CD4-positive, alpha-beta T cell treated with Interleukin-17A for 4 hours (primary cell): ENCODE measurements at regions not wholly inside any gene's neighbourhood (a gene's known extent, or its start where the extent isn't known, plus 50 kb on each side); places are given as distances from the start of the nearest gene placed in this dataset.

Source experiments
- DNase-seq: peaks from one replicate; pipeline ENCODE4 v3.0.0-alpha.2; 2020; ENCODE audit warnings: mixed read lengths

DNA sequence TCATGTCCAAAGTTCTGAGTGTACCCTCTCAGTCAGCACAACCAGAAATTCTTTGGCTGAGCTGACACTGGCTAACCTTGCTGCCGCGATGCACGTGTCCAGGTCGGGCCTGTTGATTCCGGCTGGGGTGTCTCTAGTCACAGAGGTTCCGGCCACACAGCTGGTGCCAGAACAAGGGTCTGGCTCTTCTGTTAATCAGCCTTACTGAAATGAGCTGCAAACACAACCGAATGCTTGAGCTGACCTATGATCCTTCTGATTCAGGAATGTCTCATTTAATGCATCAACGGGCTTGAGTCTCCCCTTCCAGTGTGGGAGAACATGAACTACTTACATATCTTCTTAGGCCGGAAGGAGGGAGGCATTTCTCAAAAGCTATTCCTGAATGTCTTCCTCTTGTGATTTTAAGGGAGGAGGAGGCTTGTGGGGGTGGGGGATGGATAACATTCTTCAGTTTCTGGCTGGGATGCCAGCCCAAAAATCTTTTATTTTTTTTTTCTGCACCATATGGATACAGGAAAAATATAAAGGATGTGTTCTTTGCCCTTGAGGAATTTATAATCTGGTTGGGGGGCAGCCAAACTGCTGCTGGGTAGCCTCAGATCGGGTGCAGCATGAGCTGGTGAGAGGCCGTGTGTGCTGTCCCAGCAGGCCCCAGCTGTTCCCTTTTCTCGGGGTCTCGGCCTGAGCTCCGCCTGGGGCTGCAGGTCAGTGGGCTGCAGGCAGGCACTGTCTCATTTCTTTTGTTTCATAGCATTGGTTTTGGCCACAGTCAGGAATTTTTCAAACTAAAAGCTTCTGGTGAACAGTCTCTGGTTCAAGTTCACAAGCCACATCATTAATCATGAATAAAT is 319.1 kb upstream of the TBL1XR1 start:
- no peak for DNase-seq

DNA sequence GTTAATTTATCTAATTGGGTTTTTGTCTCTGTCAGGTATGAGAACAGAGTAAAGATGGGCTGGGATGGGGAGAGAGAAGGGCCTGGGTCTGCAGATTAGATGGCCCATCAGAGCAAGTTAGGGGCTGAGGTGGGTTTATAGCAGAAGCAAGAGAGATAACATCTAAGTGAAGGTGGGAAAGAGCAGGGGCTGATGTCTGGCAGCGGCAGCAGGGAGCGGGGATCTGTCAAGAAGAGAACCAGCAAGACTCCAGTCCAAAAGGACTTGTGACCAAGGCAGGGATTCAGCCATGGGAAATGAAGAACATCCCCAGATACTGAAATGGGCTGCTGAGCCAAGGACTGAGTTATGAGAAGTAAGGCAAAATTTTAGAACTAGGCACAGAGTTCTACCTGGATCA is 320.6 kb upstream of the TBL1XR1 start:
- no peak for DNase-seq

DNA sequence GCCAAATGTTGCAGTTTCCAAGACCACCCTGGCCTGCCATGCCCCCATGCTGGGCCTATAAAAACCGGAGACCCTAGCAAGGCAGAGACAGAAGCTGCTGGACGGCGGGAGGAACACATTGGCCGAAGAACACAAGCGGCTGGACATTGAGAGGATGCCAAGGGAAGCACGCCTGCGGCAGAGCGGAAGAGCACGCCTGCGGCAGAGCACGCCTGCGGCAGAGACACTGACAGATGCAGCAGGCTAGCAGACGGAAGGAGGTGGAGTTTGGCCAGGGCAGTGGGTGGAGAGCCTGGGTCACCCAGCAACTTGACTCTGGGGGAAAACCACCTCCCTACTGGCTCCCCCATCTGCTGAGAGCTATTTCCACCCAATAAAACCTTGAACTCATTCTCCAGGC is 322.3 kb upstream of the TBL1XR1 start:
- no peak for DNase-seq

DNA sequence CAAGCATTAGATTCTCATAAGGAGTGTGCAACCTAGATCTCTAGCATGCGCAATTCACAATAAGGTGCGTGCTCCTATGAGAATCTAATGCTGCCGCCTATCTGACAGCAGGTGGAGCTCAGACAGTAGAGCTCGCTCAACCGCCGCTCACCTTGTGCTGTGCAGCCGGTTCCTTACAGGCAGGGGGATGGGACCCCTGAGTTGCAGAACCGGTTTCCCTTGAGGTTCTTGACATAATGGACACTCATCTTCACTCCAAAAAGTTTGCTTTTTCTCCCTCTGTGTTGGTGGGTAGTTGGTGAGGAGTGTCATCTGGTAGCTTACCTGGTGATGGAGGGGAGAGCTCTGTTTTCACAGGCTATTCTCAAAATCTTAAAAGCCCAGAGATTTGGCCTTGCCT is 324.0 kb upstream of the TBL1XR1 start:
- DNase-seq, result no peak

DNA sequence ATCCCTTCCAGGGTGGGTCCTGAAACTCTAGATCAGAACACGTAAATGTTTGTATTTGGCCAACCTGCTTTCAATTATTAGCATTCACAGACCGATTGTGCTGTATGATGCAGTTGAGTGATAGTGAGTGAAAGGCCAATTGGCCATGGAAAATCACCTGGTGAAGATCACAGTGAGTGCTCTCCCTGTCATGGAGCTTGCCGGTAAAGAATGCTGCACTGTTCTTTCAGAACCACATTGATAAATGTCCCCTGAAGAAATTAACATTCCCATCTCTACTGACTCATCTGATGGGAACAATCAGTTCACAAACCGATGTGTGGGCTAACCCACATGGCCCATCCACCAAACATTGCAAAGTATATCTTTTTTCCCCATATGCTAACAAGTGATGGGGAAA is 324.8 kb upstream of the TBL1XR1 start:
- no peak for DNase-seq

DNA sequence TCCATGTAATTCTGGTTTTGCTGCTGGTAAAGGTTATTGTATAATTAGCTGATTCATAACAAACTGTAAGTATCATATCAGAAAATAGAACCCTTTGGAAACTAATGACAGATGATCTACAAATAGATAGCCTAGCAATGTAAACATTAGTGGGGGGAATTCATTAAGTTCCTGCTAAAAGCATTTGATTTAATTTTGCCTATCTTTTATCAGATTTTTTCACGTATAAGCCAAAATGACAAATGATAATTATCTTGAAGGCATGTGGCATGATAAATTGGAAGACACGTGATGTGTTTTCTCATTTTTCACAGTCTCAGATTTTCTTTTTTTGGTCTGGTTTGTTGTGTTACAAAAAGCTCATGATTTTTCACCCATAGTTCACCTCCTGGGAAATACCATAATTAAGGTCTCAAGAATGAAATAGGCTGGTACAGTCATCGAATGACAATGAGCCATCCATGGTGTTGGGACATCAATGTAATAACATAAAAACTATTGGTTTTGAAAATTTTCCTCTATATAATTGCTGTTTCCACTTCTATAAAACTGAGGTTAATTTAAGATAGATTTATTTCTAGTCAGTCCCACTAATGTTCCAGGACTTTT is 325.9 kb upstream of the TBL1XR1 start:
- DNase-seq, result no peak

DNA sequence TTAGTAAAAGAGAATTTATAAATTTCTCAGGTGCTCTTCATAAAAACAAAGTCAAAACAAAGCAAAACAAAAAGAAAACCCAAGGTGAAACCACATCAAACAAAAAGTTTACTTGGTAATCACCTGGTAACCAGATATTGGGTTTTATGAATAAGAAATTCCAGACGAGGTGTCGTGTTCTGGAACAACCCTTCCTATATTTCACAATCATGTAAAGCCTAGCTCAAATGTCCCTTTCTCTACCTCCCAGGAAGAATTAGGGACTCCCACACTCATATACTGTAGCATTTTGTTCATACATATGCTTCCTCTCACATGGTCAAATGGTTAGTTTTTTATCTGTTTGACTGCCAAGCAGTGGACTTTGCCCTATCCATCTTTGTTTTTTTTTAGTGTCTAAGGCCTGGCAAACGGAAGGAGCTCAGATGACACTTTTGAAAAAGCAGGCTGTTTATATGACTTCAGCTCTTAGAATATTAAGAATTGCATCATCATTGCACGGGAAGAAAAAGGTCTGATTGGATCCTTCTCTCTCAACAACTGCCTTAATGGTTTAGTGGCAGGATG is 326.7 kb upstream of the TBL1XR1 start:
- no peak for DNase-seq

DNA sequence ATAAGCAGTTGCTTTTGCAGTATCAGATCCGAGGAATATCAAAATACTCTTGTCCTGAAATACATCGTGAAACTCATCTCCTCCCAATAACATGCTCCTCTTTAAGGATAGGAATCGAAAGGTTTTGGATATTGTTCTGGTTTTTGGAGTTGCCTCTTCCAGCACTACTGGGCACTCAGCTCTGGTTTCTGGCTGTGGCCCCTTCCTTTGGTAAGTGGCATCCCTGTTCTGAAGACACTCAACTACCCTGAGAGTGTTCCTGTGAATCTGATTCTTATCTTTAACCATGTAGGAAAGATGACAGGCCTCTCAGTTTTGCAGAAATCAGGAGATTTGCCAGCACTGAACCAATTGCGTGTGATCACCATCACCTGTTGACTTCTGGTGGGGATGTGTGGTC is 327.5 kb upstream of the TBL1XR1 start:
- DNase-seq, result no peak

DNA sequence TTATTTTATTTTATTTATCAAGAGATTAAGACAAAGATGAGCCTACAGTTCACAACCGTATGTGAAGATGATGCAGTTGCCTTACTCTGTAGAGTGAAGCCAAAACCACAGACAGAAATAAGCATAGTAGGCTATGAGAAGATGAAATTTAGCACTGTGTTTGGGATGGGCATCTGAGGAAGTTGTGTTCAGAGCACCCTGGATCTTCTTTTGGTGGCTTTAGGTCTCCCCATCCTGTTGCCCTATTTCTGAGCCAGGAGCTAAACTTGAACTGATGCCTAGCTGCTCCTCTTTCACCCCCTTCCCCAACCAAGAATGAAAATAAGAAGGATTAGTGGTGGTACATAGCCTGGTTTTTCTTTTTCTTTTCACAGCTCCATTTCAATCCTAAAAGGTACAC is 328.1 kb upstream of the TBL1XR1 start:
- DNase-seq, result no peak

DNA sequence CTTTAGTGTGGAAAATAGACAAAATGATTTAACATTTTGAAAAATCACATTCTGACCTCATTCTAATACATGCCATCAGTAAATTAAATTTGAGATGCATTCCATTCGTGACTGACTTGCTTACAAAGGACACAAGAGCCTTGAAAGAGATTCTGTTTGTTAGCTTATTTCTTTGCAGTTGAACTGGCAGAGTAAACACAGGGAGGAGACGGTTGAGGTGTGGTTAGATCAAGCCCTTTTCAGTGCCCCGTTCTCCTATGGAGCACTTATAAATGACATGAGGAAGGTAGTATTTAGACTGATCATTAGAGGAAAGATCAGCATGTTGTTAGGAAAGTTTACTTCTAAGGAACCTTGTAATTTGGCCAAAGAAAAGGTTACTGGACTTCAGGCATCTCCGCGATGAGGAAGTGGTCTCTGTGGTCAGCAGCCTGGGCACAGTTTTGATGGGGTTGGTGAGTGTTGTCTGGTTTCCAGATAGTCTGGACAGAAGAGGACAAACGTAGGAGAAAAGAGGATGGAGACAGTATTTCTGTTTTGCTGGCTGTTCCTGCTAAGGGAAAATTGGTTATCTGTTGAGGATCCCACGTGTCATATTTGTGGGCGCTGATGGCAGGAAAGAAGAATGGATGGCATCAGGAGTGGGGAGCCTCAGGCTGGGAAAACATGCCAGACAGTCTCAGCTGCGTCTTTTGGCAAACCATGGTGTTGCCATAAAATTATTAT is 328.9 kb upstream of the TBL1XR1 start:
- DNase-seq, result no peak

DNA sequence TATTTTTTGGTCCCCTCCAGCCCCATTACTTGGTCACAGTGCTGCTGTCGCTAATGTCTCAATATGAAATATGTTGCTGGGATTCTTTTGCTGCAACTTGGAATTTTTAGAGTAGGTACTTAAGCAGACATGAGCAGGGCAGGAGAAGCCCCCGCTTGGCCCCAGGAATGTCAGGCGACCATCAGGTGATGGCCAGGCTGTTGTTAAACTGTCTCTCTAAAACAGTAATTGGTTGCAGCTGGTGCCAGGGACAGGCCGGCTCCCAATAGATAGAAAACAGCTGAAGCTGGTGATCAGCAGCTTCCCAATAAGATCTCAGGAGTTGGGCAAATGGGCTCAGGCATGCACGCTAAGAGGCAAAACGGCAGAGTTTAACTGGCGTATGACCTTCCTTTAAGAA is 329.9 kb upstream of the TBL1XR1 start:
- DNase-seq, result no peak

DNA sequence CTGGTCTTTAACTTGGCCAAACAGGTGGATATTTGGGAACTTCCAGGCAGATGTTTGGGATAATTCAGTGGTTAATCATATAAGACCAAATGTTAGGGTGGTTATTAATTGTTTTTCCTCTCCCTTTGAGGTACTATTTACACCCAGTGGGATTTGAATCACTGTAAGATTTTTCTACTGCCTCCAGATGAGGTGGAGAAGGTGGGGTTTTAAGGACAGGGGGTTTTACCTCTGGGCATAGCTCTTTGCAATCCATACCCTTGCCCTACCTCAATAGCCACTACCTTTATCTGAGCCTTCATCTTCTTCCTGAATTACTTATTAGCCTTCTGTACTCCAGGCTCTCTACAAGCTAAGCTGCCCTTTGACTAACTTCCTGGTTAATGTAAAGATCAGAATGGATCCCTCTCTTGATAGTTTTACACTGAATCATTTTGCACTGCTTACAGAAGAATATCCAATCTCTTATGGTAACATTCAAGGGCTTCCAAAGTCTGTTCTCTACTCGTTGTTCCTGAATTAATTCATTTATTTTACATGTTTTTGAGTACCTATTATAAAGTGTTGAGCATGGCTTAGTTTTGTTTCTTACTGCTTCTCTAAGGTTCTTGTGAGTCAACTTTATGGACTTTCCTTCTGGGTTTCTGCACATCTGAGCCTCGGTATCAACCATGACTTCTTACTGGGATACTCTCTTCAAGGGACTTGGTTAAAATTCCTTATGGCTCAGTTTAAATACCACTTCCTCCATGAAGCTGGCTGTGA is 331.2 kb upstream of the TBL1XR1 start:
- no peak for DNase-seq

DNA sequence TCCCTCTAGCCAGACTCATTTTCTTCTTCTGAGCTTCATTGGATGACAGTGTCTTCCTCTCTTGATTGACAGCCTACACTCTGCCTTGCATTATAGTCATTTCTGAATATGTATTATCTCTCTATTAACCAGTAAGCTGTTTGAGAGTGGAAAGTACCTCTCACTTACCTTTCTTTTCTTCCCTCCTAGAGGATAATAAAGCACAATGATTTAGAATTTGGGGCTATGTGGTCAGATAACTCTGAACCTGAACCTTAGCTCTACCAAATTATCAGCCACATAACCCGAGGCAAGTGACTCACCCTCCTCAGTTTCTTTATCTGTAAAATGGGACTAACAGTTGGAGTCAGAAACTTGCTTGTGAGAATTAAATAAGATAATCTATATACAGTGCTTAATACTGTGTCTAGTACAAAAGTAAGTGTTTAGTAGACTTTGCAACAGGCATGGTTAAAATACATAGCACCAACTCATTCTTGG is 331.8 kb upstream of the TBL1XR1 start:
- no peak for DNase-seq

DNA sequence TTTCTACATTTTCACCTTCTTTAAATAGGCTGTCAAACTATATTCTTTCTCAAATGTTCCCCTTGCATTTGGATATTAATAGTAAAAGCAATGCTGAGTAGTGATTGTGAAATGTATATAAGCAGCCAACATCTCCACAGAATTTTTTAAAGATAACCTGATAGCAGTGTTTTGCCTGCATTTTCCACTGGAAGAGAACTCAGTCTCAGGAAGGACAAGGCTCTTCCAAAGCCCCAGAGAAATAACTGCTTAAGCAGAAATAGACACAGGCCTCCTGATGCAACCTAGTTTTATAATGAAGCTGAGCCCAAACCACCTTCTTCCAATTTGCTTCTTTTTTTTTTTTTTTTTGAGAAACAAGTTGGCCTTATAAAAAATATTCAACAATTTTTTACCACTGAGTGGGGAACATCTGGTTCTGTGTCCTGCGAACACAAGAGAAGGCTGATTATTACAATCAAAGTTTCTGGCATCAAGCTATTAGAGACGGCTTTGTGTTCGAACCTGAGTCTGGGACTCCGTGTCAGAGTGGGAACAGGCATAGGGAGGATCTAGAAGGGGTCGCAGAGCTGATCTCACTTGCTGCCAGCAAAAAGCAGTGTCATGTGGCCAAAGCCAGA is 332.5 kb upstream of the TBL1XR1 start:
- no peak for DNase-seq

DNA sequence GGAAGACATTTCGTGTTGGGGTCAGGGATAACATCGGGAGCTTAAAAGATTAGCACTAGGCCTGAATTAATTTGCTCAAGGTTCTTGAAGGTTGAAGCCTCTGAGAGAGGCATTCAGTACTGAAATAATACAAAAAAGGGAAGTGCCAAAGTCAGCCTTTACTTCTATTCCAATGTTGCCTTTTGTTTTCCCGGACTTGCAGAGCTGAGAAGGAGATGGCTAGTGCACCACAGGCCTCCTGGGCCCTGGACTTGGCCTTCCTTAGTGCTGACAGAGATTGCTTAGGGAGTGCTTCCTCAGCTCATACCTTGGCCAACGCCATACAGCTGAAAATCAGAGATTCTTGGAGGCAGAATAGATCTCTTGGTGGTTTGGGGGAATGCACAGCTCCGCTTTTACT is 333.6 kb upstream of the TBL1XR1 start:
- DNase-seq, result no peak

DNA sequence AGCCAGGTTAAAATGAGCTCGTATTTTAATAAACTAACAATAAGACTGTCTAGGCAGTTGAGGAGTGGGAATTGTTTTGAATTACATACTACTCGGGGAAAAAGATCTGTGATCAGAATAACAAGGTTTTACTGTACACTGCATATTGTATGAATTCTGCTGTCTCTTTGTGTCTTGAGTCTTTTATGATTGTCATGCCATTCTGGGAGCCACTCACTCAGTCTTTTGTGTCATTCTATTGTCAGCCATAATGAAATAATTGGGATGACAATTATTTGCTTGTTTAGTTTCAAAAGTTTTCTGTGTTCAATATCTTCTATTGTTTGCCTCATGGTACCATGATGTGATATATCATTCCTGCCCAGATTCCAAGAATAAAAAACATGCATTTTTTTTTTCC is 339.6 kb upstream of the TBL1XR1 start:
- no peak for DNase-seq

DNA sequence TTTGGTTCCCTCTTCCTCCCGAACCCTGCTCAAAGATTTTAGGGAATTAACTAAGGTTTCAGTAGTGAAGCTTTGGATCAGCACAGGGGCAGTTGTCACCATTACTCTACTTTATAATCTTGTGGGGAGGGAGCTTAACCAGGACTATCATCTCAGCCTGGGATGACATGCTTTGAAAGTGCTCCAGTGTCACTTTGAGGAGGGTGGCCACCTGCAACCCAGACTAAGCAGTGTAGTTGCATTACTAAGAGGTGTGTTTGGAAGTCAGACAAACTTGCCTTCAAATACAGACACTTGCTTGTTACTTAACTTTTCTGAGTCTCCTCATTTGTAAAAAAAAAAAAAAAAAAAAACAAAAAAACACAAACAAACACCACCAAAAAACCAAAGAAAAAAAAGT is 340.3 kb upstream of the TBL1XR1 start:
- DNase-seq, result no peak

DNA sequence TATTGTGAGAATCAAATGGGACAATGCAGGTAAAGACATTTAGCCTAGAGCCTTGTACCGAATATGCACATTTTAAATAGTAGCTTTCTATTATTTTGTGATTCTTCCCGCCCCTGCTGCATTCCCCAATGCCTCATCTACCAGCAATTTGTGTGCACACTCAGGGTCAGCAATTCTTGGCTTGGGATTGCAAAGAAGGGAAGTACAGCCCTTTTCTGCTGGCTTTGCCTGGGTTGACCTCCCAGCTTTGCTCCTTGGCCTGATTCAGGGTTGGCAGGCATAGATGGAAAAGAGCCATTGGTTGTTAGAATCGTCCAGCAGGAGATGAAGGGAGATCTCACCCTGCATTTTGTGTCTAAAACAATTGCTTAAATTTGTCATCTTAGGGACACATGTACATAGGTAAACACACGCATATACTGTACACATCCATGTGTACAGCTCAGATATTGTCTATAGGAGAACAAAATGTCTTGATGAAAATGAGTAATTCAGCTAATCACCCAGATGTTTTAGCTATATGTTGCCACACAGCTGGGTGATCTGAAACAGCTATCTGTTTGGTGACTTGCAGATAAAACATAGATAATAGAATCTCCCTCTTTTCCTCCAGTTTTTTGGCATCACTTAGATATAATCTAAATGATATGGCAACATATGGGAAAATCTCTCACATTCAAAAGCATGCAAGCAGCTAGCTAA is 340.9 kb upstream of the TBL1XR1 start:
- no peak for DNase-seq

DNA sequence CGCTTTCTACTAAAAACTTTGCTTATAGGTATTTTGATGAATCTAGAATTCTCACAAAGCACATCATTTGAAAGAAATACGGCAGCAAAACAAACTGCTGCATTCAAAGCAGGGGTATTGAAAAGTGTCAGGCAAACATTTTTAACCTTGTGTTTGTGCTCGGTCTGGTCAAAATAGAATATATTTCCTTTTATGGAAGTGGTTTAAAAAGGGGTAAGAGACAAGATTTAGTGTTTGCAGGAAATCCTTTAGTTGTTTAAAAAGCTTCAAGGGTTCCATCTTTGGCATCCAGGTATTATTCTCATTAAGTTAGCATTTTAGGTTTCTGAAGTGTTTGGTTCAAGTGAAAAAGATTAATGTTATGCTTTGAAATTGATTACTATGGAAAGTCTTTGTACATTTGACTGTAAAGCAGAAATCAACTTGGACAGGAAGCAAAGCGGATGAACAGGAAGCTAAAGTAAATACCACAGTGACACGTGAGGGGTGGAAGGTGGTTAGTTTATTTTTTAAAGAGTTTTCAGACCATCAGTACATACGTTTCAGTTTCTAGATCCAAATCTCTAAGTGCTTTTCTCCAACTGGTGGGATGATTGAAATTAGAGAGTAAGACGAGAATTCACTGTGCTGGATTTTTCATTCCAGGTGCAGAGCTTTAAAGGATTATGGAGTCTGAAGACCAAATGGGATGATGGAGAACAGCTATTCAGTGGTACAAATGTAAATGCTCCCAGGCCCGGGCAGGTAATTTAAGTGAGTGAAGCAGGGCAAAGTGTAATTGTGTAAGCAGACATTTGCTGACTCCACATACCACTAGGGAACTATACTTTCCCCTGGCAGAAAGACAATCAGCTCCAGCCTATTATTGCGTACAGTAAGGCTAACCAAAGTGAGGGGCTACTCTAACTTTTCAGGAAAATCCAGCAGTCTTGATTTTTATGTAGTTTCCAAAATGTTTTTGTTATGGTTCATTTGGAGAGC is 341.8 kb upstream of the TBL1XR1 start:
- peak; percentile 15 for DNase-seq

DNA sequence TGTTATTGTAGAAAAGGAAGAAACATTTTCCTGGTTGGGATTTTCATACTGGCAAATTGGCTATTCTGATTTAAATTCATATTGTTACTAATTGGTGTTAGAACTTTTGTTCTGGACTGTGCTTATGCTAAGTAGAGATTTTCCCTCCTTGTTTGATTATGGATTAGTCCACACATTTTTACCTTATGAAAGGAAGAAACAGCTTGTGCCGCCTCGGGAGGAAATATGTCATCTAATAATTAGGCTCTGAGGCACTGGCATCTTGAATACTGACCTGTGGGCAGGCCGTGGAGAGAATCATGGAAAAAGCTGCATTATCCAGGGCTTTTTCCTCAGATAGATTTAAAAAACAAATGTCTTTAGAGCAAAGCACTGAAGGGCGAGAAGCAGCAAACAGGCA is 344.3 kb upstream of the TBL1XR1 start:
- no peak for DNase-seq
